ENCODE measurements at regions not wholly inside any gene's neighbourhood (a gene's known extent, or its start where the extent isn't known, plus 50 kb on each side); places are given as distances from the start of the nearest gene placed in this dataset.

DNA sequence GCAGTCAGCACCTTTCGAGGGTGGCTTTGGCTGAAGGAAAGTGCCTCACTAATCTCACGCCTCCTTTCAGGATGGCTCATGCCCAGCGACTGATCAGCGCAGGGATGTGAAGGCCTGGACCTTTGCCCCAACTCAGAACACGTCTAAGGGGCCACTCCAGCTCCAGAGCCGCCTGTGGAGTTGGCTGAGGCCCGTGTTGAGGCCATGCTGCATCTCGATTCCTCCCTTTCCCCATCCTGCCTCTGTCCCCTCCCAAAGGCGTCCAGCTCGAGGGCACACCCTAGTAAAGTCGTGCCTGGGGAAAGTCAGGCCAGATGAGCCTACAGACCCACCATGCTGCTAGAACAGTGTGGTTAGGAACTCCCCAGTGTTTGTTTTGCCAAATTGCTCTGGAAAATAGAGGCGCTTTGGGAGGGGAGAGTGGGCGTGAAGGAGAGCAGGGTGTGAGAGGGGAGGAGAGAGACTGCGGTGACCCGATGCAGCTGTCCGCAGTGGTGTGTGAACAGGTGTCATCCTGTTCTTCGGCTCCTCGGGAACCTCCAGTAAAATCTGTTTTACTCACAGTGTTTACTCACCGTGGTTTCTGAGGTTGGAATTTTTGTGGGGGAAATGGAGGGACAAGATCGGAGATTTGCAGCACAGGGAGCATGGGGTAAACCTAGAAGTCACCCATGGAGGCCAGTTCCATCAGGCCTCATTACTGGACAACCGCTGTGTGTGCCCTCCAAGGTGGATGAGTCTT, 85.0 kb upstream of the PMEPA1 start:
- no peak for DNase-seq

DNA sequence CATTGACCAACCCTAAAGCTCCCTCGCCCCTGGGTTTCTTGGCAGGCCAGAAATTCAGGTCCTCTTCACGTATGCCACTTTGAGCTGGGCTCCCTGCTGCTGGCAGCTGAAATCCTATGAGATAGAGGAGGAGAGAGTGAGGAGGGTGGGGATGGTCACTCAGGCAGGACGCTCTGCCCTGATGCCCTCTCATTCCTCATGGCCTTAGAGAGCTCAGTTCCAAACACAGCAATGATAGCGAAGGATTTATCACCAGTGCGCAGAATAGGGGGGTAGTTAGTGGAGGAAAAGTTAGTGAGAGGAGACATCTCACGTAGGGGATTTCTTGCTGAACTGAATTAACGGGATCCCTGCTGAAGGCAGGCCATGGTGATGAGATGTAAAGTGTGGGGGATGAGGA, 84.2 kb upstream of the PMEPA1 start:
- no peak for DNase-seq

DNA sequence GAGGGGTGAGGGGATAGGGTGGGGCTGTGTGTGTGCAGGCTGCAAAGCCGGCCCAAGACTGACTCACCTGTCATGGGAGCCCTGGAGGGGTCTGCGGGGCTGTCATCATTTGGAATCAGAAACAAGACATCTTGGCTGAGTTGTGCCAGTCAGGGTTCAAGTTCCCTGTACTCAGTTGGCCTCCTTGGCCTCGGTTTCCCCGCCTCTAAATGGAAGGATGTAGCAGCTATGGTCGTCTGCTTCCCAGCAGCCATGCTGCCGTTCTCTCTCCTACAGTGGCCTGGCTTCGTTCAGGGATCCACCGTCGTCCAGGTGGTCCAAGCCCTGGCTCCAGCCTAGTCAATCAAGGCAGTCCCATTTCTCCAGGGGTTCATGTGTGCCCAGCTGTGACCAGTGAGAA, 83.6 kb upstream of the PMEPA1 start:
- DNase-seq = no peak

DNA sequence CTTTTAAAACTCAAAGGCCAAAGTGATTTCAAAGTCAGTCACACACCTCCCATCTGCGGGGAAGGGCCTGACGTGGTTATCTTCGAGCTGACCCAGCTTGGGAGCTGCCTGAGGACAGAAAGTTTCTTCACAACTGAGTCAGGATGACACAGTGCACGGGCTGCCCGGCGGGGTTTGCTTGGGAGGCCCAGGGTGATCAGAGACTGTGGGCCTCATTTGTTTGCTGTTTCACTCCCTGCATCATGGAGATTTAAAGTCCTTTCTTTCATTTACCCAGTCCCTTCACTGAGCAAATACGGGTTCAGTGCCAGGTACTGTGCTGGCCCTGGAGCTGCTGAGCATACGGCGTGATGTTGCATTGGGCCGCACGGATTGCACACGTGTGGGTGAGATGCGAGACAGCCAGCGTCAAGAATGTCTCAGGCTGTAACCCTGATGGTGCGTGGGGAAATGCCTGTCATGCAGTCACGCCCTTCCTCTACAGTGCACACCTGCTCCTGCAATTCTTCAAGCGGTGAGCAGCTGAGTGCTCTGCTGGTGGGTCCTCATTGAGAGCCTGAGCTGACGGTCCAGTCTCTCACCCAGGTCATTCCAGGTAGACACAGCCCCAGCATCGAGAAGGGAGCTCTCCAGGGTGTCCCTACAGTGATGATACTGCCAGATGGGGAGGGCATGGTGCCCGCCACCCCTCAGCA, 82.7 kb upstream of the PMEPA1 start:
- DNase-seq = no peak

DNA sequence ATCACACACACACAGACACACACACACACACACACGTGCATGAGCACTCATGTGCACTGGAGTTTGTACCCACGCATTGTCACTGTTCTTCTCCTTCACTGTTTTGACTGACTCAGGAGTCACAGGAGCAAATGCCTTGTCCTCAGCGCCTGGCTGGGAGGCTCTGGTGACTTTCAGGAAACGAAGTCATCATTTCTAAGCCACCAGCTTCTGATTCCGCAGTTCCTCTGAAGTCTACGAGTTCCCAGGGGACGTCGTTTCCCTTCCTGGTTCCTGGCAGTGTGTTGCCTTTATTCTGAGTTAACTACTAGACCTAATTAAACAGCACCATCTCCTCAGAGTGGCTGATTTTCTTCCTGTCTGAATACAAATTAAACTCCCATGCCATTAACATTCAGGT, 82.2 kb upstream of the PMEPA1 start:
- DNase-seq = no peak

DNA sequence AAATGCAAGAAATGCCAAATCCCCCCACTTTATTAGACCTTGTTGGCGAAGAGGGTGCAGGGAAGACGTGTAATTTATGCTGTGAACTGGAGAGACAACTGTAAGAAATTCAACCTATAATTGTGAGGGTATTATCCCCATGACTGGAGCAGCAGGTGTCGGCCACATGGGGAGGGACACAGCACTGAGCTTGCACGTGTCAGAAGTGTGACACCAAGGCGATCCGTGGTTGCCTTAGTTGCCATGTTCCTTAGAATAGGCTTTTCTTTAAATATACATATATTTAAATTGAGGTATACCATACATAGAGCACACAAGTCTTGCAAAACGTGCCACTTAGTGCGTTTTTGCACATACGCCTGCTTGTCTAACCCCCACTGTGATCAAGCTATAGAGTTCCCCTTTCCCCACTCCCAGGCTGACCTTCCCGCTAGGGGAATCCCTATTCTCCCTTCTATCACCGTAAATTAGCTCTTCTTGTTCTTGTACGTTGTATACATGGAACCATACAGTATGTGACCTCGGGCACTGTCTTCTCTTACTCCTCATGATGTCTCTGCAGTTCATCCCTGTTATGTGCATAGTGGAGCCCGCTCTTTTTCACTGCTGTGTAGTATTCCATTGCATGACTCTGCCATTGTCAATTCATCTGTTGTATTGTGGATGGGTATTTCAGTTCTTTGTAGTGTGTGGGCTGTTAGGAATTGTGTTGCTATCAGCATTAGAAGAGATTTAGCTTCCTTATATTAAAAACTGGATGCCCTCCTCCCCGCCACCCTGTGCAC, 81.6 kb upstream of the PMEPA1 start:
- no peak for DNase-seq

DNA sequence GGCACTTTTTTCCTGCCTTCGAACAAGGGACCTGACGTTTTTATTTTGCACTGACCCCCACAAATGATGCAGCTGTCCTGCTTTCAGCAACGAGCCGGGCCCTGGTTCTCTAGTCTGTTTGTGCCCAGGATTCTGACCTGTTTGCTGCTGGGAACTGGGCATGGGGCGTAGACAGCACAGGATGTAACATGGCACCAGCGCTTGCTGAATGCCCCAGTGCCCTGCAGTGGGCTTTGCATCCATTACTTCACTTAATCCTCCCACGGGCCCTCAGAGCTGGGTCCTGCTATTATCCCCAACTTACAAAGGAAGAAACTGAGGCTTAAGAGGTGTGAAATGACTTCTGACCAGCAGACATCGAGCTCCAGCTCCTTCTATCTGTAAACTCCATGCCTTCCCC, 80.4 kb upstream of the PMEPA1 start:
- no peak for DNase-seq

DNA sequence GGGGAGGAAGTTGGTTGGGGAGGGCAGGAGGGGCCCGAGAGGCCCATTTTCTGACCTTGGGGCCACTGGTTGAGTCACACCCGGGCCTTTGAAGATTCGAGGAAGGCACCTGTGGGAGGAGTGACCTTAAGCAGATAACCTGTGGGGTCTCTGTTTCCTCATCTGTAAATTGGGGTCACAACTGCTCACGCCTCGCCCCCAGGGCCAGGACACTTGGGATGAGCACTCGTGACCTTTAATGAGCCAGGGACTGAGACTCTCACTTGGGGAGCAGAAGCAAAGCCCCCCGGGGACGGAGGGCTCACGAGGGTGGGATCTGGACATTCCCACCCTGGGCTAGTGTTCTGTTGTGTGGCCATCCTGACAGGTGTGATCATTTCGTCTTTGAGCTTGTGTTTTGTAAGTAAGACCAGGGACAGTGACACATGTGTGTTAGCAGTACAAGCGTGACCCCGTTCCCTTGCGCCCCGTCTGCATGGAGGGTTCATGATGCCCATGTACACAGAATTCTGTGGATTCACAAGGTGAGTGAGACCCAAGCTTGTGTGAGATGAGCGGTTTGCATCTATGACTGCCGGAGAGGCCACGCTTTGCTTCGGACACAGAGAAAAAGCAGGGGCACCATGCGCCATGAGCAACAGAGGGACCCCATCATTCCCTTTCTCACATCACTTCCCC, 79.3 kb upstream of the PMEPA1 start:
- no peak for DNase-seq

DNA sequence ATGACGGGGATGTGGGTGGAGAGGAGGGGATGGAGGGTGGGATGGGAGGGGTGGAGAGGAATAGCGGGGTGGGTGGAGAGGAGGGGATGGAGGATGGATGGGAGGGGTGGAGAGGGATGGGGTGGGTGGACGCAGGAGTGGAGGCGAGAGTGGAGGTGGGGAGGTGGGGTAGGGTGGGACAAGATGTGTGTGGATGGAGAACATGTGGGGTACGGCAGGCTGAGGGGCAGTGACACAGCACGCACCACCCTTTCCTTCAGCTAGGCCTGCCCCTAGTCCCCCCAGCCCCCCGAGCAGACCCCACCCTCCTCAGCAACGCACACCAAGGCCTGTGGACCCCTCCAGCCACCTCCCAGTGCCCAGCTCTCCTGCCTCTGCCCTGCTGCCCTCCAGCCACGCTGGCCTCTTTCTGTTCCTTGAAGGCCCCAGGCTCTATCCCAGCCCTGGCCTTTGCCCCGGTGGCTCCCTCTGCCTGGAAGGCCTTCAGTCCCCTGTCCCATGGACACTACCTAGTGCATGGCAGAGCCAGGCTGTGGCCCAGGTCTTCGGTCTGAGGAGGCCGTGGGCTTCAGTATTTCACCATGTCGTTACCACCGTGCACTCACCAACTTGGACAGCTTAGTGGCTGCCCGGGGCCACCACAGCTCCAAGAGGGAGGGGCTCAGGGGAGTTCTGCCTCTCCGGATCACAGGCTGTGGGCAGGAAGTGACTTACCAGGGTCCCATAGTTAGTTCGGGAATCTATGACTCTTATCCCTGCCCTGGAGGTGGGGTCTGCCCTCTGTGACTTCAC, 78.4 kb upstream of the PMEPA1 start:
- no peak for DNase-seq

DNA sequence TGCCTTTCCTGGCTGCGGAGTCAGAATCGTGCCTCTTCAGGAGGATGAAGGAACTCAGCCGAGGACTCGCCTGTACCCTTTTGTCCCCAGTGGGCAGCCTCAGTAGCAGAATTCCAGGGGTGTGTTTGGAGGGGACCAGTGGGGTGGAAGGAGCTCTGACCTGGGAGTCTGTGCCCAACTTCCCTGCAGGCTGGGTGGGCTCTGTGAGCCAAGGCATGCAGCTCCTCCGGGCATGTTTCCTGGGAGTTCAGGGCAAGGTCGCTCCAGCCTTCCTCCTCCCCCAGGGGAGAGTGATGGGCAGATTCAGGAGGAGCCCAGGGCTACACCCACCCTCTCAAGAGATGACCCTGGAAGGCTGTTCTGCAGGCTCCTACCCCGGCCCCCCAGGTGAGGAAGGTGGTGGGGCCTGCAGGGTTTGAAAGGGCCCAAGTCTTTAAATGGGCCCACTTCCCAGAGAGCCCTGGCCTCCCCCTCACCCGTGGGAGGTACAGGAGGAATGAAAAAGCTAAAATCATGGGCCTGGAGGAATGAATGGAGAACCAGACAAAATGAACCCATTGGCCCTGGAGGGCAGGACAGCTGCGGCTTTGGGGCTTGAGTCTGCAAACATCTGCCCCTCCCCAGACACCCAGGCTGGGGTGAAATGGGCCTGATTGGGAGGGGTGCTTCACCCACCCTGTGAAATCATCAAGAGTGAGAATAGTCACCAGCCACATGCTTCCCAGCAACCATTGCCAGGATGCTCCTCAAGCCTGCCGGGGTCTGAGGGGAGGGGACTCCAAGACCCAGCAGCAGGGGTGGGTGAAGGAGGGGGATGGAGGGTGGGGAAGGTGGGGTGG, 77.6 kb upstream of the PMEPA1 start:
- no peak for DNase-seq

DNA sequence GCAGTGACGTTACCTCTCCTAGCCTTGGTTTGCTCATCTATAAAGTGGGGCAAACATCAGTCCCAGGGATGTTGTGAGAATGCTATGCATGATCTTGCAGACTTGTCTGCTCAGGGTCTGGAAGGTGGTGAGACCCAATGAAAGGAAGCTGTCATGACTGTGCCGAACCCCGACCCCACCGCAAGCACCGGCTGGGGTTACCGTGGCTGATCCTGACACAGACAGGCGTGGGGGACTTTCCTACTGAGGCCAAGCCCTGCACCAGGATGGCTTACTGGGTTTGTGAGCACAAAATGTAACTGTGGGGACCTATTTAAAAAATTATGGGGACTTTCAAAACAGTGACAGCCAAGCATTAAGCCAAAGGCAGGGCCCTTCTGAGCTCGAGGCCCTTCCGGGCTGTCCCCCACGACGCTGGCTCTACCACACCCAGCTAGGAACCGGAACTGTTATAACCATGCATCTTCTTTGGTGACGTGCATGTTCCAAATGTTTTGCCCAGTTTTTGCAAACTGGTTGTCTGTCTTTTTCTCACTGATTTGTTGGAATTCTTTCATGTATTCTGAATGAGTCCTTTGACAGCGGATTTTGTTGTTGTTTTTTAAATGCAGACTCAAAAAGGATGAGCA, 76.6 kb upstream of the PMEPA1 start:
- DNase-seq = no peak

DNA sequence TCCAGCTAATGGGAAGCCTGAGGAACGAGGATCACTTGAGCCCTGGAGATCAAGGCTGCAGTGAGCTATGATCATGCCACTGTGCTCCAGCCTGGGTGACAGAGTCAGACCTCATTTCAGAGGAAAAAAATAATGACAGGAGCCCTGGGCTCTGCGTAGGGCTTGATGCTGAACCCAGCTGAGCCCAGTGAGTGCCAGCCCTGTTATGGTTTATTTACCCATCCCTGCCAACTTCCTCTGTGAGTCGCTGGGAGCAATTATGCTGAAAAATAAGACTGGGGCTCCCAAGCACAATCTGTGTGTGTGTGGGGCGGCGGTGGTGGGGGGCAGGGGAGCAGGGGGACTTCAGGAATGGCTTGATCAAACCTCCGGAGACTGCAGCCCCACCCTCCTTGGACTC, 75.9 kb upstream of the PMEPA1 start:
- DNase-seq = no peak

DNA sequence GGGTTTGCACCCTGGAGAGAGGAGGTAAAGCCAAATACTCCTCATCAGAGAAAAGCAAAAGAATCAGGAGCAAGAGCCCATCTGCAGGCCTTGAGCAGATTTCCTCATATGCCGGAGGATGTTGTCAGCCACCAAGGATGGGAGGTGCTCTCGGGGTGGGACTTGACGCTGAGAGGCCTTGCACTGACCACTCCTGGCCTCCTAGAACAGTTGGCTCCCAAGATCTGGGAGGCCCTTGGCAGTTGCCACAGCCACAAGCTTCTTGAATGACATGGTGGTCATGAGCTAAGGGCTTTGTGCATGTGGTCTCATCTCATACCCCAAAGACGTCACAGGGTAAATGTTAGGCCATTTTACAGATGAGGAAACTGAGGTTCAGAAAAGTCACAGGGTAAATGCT, 75.2 kb upstream of the PMEPA1 start:
- no peak for DNase-seq

DNA sequence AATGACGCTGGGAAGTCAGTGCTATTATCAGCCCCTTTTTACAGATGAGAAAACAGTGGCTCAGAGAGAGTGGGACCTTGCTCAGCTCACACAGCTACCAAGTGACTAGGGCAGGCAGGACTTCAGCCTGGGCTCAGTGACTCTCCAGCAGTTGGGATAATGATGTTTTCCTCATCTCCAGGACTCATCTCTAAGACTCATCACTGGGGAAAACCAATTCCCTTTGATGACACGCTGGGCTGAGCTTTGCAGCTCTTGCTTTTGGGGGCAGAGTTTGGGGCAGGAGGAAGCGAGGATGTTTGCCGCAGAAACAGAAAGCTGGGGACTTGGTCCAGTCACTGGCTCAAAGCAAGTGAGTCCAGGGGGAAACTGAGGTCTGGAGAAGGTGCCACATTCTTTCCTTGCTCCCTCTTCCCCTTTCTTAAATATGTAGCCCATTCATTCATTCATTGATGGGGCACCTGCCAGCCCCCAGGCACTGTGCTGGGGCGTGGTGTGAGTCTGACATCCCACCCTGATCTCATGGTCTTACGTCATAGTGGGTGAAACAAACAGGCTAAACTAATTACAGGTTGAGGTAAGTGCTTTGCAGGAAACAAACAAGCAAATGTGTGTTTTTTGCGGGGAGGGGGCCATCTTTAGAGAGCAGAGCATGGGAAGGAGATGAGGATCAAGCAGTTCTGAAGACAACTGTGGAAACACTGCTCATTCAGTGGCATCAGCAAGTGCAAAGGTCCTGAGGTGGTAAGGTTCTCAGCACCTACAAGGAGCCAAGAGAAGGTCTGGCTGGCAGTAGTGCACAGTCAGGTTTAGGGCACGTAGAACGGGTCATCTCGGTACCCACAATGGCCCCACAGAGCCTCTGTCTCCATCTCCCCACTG, 74.4 kb upstream of the PMEPA1 start:
- DNase-seq = no peak

DNA sequence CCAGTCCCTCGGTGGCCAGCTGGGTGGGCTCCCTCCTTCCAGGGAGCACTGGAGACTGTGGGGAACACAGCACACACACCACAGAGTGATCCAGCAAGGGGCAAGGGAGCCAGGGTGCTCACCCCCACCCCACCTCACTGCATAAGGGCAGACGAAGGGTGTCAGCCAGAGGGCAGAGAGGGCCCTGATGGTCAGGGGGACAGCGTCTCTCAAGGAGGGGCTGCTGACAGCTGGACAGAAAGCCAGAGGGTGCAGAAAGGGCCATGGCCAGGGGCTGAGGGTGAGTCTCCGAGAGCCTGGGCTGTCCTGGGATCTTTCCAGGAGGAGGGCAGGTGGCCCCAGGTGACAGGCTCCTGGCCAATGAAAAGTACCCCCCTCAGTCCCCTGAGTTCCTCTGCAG, 73.4 kb upstream of the PMEPA1 start:
- DNase-seq = no peak

DNA sequence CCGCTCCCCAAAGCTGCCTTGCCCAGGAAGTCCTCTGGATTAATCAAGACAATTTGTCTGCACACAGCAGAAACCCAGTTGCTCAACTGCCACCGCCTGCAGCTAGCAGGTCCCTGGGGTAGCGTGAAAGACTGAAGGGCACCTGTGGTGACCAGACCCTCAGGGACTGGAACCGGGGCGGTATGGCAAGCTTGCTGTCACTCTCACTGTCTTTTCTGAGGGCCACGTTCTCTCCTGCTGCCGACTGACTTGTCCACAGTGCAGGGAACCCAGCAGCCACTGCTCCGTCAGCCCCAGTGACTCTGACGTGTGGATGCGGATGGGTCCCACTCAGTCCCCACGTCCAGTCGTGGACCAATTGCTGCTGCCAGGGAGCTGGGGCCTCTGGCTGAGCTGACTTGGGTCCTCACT, 72.8 kb upstream of the PMEPA1 start:
- no peak for DNase-seq

DNA sequence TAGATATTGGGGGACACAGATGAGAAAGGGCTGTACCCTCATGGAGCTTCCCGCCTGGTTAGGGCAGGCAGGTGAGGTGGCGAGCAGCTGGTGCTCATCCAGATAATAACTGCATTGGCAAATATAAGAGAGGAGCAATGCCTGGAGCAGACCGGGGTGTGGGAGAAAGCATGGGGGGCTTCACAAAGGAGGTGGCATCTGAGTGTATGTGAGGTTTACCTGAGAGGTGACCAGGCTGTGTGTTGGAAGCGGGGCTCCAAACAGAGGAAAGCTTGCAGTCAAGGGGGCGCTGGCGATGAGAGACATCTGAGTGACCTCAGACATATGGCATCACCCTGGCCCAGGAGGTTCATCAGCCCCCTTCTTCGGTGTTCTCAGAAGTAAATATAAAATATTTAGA, 72.1 kb upstream of the PMEPA1 start:
- DNase-seq = no peak

DNA sequence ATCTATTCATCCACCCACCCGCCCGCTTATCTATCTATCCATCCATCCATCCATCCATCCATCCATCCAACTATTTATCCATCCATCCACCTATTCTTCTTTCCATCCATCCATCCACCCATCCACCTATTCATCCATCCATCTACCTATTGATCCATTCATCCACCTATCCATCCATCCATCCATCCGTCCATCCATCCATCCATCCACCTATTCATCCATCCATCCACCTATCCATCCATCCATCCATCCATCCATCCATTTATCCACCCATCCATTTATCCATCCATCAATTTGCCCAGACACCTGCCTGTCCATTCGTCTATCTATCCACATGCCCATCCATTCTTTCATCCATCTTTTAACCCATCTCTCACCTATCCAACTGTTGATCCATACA, 71.1 kb upstream of the PMEPA1 start:
- DNase-seq = no peak

DNA sequence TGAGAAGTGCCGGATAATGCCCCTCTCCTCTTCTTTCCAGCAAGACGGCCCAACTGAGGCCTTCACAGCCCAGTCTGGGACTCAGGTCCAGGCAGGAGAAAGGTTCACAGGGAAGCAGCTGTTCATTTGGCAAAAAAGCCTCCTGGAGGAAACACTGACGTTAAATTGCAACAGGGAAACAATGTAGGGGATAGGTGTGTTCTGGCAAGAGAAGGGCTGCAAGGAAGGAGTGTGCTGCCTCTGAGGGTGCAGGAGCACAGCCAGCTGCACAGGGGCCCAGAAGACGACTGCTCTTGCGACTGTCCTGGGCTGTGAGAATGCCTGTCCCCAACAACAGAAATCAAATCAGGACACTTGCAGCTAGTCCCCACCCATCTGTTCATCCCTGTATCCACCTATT, 70.6 kb upstream of the PMEPA1 start:
- no peak for DNase-seq

DNA sequence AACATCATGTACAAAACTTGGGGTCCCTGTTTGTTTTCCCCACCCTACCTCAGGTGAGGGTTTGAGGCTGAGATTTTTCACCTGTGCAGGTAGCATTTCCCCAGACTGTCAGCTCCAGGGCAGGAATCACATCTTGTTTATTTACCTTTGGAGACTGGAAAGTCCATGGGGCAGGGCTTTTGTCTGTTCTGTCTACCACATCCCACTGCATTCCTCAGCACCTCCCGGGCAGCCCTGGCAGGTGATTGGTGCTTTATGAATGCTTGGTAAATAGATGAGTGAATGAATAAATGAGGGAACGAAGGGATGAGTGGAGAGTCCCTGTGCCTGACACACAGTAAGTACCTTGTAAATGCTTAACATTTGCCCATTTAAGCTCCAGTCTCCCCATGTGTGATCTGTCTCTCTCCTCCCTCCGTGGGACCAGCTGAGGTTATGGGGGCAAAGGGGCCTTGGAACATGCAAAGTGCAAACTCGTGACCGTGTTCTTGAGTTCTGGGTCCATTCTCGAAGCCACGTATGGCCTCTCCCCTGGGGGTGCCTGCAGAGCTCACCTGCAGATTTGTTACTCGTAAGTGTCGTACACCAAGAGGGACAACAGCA, 69.7 kb upstream of the PMEPA1 start:
- DNase-seq = no peak

All from activated CD4-positive, CD25-positive, alpha-beta regulatory T cell treated with anti-CD3 and anti-CD28 coated beads, Interleukin-2, amount 50 U/mL, for 72 hours (primary cell).